ENCODE measurements at regions not wholly inside any gene's neighbourhood (a gene's known extent, or its start where the extent isn't known, plus 50 kb on each side); places are given as distances from the start of the nearest gene placed in this dataset.
"Not testable (repeated sequence)": the region's sequence is repeated elsewhere in the genome, so short reads cannot be mapped to it uniquely, and the experiment has no call there.

- no peak for DNase-seq
Observed at GRCh38 chr15:70387081-70387480, 289.4 kb upstream of the TLE3 start.

GRCh38 chr15:70385711-70386110 is 288.0 kb upstream of the TLE3 start:
- DNase-seq = no peak

DNA sequence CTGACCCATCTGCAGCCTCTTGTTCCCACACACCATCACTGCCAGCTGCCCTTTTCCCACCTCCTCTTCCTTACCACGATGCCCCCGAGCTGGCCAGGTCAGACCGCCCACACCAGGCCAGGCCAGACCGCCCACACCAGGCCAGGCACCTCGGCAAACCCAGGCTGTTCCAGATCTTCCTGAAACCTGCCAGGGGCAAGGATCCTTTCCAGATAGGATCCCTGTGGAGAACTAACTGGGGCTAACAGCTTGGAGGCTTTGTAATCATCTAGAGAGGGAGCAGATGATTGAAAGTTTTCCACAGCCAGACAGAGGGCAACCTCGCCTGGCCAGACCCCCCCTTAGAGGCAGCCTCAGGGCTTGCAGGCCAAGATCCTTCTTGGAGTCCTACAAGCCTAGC is 287.3 kb upstream of the TLE3 start:
- no peak for DNase-seq

GRCh38 chr15:70383856-70384255 is 286.1 kb upstream of the TLE3 start:
- DNase-seq = no peak

DNA sequence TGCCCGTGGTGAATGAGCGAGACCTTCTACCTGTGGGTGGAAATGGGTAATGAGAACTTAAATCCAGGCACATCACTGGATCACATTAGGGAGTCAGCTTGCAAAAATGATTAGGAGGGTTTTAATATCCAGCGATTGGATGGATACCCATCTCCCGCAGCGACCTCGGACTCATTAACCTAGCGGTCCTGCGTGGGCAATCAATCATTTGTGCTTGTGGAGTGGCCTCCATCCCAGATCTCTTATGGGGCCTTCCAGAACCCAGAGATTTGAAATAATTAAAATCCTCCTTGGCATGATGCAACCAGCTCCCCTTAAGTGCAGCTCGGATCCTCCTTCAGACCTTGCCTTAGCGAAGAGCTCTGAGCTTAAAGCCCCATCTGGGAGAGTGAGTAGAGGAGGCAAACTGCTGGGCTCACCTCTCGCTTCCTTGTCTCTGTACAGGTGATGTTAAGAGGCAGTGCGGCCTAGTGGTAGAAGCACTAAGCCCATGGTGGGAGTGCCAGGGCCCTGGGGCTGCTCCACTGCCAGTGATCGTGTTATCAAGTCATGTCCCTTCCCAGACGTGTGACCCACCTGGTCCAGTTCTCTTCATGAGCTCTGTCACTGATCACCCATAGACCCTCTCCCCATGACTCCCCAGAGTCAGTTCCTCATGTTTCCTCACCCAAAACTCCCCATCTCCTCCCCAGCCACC is 285.2 kb upstream of the TLE3 start:
- no peak for DNase-seq

GRCh38 chr15:70382009-70382749 is 284.5 kb upstream of the TLE3 start:
- DNase-seq = no peak

DNA sequence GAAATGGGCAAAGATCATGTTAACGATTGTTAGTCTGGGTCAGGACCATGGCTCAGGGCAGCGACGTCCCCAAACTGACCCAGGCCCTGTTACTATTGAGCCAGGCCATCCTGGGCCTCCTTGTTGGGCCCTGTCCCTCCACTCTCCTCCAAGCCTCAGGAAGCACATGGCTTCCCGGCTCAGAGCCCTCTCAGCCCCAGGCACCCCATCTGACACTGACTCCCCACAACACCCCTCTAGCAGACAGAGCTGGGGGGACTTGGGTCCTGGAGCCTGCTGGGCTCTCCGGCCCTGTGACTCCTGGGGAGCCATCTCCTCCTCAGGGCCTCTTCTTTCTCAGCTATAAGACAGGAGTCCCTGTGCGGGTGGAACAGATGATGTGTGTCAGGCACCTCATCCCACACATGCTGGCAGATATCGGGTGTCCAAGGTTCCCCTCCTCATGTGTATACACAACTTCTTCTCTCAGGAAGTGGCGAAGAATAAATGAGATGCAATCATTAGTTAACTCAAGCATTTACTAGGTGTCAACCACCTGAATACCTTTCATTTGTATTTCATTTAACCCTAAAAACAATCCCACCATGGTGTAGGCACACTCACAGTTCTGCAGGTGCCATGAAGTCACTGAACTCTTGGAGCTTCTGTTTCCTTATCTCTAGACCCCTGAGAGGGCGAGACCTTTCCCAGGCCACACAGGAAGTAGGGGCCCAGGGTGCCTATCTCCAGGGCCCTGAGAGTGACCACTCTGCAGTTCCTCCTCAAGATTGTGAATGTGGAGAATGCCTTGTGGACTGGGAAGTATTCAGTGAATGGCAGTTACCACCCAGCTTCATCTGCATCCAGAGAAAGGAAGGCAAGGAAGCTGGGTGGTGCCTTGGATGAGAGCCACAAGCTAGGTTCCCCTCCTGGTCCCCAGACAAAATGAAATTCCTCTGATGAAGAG is 282.5 kb upstream of the TLE3 start:
- no peak for DNase-seq

- DNase-seq = no peak
Observed at GRCh38 chr15:70379134-70379533, 281.4 kb upstream of the TLE3 start.

GRCh38 chr15:70378126-70379031 is 280.7 kb upstream of the TLE3 start:
- no peak for DNase-seq

DNA sequence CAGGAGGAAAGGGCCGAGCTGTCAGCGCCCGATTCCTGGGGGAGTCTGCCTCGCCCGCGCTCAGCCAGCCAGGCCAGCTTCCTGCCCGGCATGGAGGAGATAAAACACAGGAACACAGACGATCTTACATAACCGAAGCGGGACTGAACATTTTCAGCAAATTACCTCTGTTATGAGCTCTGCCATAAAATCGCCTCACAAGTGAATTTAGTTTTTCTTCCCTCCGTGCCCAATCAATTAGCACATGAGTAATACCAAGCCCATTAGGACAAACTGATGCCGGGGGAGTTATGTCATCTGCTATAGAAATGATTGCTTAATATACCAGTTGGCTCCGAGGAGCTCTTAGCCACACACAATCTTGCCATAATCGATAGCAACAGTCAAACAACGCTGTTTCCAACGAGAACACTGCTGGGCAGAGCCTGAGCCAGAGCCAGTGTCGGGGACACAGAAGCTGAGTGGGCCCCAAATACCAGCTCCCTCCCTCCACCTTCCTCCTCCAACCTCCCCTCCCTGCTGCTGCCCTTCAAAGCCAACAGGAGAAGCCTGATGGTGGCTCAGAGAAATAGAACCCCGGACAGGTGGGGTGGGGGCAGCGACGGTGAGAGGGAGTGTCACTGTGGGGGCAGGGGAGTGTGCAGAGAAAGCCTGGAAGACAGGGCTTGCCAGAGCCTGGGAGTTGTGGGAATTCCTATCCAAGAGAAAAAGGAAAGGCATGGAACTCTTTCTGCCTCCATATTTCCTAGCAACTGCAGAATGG is 279.4 kb upstream of the TLE3 start:
- DNase-seq = peak; percentile 37

DNA sequence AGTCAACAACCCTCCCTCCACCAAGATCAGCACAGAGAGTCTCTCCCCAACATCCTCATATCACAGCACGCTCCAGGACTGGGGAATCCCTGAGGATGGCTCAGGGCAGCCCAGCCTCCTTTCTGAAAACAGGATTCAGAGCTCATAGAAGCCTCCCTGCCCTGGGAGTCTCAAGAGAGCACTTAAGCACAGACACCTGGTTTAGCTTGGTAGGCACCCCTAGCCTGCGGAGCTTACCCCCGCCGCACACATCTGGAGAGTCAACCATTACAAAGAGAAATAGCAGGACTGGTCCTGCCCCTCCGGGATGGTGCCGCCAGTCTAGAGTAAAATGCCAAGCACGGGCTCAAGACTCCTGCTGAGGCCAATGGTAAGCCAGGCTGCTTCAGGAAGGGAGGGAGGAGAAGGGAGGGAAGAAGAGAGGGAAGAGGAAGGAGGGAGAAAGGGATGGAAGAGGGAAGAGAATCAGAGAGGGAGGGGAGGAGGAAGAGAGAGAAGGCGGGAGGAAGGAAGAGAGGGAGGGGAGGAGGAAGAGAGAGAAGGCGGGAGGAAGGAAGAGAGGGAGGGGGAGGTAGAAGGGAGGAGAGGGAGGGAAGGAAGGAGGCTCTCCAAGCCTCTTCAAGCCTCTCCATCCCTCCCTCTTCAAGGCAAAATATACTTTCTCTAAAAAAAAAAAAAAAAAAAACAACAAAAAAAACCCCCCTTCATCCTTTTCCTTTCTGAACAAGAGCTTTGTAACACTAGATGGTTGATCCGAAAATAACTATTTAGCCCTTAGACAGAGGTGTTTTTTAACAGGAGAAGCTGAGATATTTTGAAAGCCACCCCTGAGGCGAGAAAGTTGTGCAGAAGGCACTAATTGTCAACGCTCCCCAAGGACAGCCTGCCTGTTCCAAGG is 278.6 kb upstream of the TLE3 start:
- no peak for DNase-seq

GRCh38 chr15:70375586-70375985 is 277.9 kb upstream of the TLE3 start:
- no peak for DNase-seq

GRCh38 chr15:70375006-70375431 is 277.3 kb upstream of the TLE3 start:
- no peak for DNase-seq

- no peak for DNase-seq
Observed at GRCh38 chr15:70374096-70374495, 276.4 kb upstream of the TLE3 start.

- not testable (repeated sequence) for DNase-seq
Observed at GRCh38 chr15:70373439-70373838, 275.7 kb upstream of the TLE3 start.

DNA sequence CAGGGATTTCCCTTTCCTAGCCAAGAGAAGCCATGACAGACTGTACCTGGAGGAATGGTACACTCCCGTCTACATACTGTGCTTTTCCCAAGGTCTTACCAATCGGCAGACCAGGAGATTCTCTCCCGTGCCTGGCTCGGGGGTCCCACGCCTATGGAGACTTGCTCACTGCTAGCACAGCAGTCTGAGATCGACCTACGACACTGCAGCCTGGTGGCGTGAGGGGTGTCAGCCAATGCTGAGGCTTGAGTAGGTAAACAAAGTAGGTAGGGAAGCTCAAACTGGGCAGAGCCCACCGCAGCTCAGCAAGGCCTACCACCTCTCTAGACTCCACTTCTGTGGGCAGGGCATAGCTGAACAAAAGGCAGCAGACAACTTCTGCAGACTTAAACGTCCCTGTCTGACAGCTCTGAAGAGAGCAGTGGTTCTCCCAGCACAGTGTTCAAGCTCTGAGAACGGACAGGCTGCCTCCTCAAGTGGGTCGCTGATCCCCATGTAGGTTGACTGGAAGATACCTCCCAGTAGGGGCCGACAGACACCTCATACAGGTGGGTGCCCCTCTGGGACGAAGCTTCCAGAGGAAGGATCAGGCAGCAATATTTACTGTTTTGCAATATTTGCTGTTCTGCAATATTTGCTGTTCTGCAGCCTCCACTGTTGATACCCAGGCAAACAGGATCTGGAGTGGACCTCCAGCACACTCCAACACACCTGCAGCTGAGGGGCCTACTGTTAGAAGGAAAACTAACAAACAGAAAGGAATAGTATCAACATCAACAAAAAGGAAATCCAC is 270.4 kb upstream of the TLE3 start:
- DNase-seq = not testable (repeated sequence)

DNA sequence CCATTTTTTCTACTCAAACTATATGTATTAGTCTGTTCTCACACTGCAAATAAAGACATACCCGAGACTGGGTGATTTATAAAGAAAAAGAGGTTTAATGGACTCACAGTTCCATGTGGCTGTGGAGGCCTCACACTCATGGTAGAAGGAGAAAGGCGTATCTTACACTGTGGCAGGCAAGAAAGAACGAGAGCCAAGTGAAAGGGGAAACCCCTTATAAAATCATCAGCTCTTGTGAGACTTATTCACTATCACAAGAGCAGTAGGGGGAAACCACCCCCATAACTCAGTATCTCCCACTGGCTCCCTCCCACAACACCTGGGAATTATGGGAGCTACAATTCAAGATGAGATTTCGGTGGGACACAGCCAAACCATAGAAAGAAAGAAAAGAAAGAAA is 266.3 kb upstream of the TLE3 start:
- DNase-seq = not testable (repeated sequence)

GRCh38 chr15:70362886-70363285 is 265.2 kb upstream of the TLE3 start:
- DNase-seq = peak; percentile 47

- no peak for DNase-seq
Observed at GRCh38 chr15:70362350-70362749, 264.6 kb upstream of the TLE3 start.

Data from fibroblast of skin of scalp (primary cell).